Ovary (tissue), 3 donors: ENCODE measurements at regions not wholly inside any gene's neighbourhood (a gene's known extent, or its start where the extent isn't known, plus 50 kb on each side); places are given as distances from the start of the nearest gene placed in this dataset.

Source experiments
- CTCF ChIP-seq, 3 donors: fragments of 450-650 bp in 2 of 3; fragments of 200-600 bp in 1 of 3; IDR thresholded peaks; one replicate each; pipeline versions ENCODE4 v1.5.1 to v1.8.0; 2016 to 2022; ENCODE audit warnings: antibody characterized with exemption in 3 of 3, mild to moderate bottlenecking in 1 of 3
- POLR2A ChIP-seq: fragments of 450-650 bp; IDR thresholded peaks from one replicate; pipeline ENCODE4 v1.6.1; 2017; ENCODE audit warnings: antibody characterized with exemption, mild to moderate bottlenecking, moderate library complexity
- donor health status: DM: no; HTN: no; CAD: no.

- TF ChIP-seq CTCF (IDR thresholded peaks at IDR 0.05), result no peak
- TF ChIP-seq POLR2A, result no peak
These were observed 252.8 kb upstream of the CHD6 start for GRCh38 chr20:41870869-41871462.
